GM12891 (cell line): ENCODE measurements at regions not wholly inside any gene's neighbourhood (a gene's known extent, or its start where the extent isn't known, plus 50 kb on each side); places are given as distances from the start of the nearest gene placed in this dataset.

ENCODE experiments used
- POLR2A ChIP-seq: IDR thresholded peaks from 2 replicates; pipeline ENCODE4 v1.6.1; 2011; ENCODE audit warnings: low read depth, low read length, control low read depth
- POLR2AphosphoS5 ChIP-seq: IDR thresholded peaks from 2 replicates; pipeline ENCODE4 v1.6.1; 2011; ENCODE audit warnings: low read depth, low read length, control low read depth
- TAF1 ChIP-seq: IDR thresholded peaks from 2 replicates; pipeline ENCODE4 v1.6.1; 2011; ENCODE audit warnings: low read depth, low read length, control low read depth

- TF ChIP-seq TAF1 = no peak
- no peak for TF ChIP-seq POLR2A
- no peak for TF ChIP-seq POLR2AphosphoS5
Observed at GRCh38 chr3:1848935-1849334, 249.7 kb upstream of the CNTN4 start.
